GM10266 (cell line): ENCODE measurements at regions not wholly inside any gene's neighbourhood (a gene's known extent, or its start where the extent isn't known, plus 50 kb on each side); places are given as distances from the start of the nearest gene placed in this dataset.

Source experiments
- DNase-seq: peaks from one replicate; pipeline ENCODE4 v3.0.0; 2012; ENCODE audit errors: extremely low spot score
- TF ChIP-seq, protein P1 (sequence below): IDR thresholded peaks from 2 replicates; pipeline ENCODE4 v1.5.1; 2012; ENCODE audit warnings: mild to moderate bottlenecking, low read depth; ENCODE audit not compliant: control insufficient read depth, insufficient read depth; ENCODE audit errors: missing control alignments

DNA sequence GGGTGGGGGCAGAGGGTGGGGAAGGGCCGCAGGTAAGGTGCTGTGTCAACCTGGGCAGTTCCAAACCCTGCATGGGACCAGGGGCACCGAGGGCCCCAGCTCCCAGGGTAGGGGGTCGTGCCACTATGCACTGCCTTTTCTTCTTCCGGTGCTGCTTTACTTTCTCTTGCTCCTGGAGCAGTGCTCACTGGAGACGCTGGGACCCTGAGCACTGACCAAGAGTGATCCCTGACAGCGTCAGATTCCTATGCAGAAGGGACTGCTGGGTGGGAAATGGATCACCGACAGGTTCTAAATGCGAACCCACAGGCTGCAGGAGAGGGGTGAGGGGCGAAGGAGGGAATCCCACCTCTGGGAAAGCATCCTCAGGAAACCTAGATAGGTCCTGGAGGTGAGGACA lies 470.1 kb downstream of the SOX9 start:
- TF ChIP-seq, protein P1, sequence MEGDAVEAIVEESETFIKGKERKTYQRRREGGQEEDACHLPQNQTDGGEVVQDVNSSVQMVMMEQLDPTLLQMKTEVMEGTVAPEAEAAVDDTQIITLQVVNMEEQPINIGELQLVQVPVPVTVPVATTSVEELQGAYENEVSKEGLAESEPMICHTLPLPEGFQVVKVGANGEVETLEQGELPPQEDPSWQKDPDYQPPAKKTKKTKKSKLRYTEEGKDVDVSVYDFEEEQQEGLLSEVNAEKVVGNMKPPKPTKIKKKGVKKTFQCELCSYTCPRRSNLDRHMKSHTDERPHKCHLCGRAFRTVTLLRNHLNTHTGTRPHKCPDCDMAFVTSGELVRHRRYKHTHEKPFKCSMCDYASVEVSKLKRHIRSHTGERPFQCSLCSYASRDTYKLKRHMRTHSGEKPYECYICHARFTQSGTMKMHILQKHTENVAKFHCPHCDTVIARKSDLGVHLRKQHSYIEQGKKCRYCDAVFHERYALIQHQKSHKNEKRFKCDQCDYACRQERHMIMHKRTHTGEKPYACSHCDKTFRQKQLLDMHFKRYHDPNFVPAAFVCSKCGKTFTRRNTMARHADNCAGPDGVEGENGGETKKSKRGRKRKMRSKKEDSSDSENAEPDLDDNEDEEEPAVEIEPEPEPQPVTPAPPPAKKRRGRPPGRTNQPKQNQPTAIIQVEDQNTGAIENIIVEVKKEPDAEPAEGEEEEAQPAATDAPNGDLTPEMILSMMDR = no peak

DNA sequence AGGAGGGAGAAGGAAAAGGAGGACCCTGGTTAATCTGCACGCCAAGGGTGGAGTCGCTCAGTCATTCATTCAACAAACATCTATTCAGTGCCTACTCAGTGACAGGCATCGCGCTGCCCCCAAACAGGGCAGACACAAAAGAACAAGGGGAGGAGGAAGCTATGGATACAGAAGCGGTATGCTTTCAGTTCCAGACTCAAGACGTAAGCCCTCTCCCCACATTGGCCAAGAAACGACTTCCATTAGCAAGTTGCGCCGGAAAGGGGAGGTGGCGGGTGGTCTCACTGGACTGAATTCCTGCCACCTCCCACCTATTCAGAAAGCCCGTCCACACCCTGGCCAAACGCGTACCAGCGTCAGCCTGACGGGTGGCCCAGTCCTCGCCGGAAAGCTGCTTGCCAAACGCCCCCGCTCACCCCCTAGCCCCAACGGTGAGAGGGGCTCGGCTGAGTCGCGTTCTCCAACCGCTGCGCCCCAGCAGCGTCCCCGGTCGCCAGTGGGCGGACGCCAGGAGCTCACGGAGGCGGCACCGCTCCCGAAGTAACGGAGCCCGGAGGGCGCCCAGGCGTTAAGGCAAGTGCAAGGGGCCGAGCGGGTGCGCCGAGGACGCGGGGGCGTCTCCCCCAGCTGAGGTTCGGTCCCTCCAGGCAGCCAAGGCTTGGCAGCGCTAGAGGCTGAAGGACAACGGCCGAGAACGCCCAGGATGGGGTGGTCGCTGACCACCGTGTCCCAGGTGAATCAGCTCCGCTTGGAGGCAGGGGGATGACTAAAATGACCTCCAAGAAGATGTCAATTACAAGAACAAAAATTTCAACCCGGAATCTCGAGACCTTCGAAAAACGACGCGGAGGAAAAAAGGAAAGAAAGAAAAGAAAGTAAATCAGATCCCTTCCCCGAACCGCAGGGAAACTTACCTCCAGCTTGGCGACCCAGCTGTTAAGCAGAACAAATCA lies 470.7 kb downstream of the SOX9 start:
- TF ChIP-seq, protein P1 = no peak
- no peak for DNase-seq

More for the DNA sequence above, 470.1 kb downstream of the SOX9 start:
- no peak for DNase-seq

DNA sequence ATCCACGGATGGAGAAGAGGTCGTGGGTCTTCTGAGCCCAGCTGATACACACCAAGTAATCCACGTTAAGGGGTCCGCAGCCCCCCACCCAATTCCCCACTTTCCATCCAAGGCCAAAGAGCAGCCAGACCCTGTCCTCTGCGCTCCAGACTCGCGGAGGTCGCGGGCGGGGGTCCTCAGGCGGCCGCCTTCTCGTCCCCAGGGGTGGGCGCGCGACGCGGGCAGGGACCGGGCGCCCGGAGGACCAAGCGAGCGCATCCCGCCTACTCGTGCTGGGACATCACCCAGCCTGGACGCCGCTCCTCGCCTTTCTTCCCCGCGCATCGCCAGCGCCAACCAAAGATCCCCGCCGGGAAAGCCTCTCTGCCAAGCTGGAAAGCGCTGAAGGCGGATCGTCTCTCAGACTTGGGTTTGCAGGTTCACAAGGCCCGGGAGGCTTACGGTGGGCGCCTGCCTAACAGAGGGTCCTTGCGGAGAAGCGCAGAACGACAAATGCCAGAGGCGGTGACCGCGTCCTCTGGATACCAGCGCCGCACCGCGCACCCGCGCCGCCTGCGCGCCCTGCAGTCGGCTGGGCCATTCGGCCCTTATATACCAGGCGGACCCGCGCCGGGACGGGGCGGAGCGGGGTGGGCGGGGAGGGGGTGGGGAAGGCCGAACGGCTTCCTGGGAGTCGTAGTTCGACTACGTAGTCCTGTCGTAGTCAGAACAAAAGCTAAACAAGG lies 471.6 kb downstream of the SOX9 start:
- TF ChIP-seq, protein P1 = no peak
- peak; percentile 82 for DNase-seq

DNA sequence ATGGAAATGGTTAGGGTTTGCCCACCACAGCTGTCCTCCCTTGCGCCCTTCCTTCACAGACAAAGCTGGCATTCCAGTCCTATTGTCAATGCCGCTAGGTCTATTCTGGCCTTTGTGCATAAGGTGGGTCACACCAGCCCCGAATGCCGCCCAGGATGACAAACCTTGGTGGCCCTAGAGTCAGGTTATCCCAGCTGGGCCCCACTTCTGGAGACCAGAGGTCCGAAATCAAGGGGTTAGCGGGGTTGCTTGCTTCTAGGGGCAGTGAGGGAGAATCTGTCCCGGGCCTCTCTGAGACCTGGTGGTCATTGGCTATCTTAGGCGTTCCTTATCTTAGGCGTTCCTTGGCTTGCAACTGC lies 472.1 kb downstream of the SOX9 start:
- no peak for DNase-seq
- TF ChIP-seq, protein P1 = no peak

DNA sequence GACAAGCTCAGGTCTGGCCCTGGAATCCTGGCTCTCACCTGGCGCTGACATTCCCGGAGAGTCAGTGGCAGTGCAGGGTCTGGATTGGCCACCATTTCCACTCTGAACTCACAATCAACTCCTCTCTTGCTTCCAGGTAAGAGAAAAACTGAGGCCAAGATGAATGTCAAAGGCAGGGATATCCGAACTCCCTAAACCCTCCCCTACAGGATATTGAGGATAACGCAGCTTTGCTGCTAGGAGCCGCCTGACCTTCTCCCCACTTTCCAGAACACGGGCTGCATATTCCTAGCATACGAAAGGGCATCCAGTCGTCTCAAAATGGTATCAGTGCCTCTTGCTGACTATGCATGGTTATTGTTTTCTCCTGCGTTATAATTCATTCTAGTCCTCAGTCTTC lies 473.4 kb downstream of the SOX9 start:
- no peak for DNase-seq
- TF ChIP-seq, protein P1 = no peak
